Fibroblast of mammary gland (primary cell): ENCODE measurements at regions not wholly inside any gene's neighbourhood (a gene's known extent, or its start where the extent isn't known, plus 50 kb on each side); places are given as distances from the start of the nearest gene placed in this dataset.

ENCODE experiments used
- DNase-seq: peaks from one replicate; pipeline ENCODE4 v3.0.0-alpha.2; 2010; ENCODE audit warnings: low read depth
- H3K4me3 ChIP-seq: 2 replicates; pipeline ENCODE4 v1.5.1; 2011; ENCODE audit warnings: low read depth, mild to moderate bottlenecking, low read length, moderate library complexity; ENCODE audit not compliant: control insufficient read depth
- CTCF ChIP-seq: conservative IDR thresholded peaks from 2 replicates; pipeline ENCODE4 v1.5.1; 2011; ENCODE audit warnings: low read depth, low read length, inconsistent platforms; ENCODE audit not compliant: control insufficient read depth, insufficient read depth

- TF ChIP-seq CTCF = no peak
- DNase-seq = no peak
- H3K4me3 ChIP-seq = no peak overlapping the region
Observed at GRCh38 chr2:2657121-2657962, 326.3 kb upstream of the MYT1L start.

DNA sequence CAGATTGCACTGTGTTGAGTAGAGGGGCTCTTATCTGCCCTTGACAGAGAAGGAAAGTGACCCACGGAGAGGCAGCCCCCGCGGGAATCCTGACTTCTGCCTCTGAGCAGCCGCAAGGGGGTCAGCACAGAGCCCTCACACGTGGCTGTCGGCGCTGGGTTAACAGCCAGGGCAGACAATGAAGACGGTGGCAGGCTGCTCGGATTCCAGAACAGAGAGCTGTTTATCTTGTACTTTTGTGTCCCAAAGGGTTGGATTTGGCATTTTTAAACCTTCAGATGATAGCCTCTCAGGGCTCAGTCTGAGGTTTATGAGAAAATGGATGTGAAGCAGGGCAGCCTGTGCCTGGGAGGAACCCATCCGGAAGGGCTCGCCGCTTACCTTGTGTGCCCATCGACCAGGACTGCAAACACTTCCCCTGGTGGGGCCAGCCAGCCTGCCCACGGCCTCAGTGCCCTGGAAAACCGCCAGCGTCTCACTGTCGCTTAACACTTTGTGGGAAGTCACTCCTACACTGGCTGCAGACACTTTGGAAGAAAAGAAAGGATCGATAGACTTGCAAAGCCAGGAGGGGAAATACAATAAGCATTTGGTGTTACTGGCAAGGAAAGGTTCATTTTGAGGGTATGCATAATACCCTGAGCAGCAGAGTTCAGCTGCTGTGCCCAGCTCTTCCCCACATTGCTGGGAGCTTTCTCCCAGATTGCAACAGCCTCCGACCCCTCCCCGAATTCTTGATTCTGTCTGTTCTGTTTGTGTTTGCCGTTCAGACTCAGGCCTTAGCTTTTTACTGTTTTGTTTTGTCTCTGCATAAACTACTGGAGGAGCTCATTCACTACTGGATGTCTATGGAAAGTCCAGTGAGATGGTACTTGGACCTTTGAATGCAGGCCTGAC, 325.3 kb upstream of the MYT1L start:
- no peak overlapping the region for H3K4me3 ChIP-seq
- no peak for TF ChIP-seq CTCF
- DNase-seq = no peak

GRCh38 chr2:2655453-2656114, 324.5 kb upstream of the MYT1L start:
- H3K4me3 ChIP-seq = no peak overlapping the region
- no peak for DNase-seq
- no peak for TF ChIP-seq CTCF

DNA sequence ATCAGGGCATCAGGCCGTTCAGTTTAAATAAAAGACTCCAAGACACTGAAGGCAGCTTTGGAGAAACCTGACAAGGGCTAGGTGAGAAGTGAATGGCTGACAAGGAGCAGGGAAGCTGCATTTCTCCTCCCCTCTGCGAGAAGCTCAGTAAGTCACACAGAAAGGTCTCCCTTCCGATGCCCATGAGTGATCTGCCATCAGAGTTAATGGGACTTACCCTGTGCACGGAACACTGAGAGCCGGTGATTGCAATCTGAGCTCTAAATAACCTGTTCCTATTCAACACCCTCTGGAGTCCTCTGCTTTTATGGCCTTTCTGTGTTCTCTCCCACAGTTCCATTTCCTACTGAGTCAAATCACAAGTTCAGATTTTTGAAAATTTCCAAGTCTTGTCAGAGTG, 322.2 kb upstream of the MYT1L start:
- H3K4me3 ChIP-seq = no peak overlapping the region
- no peak for DNase-seq
- TF ChIP-seq CTCF = no peak

GRCh38 chr2:2650608-2651375, 319.7 kb upstream of the MYT1L start:
- TF ChIP-seq CTCF = no peak
- DNase-seq = no peak

More at GRCh38 chr2:2650608-2651375, 319.7 kb upstream of the MYT1L start:
- H3K4me3 ChIP-seq = no peak overlapping the region
